ENCODE measurements at regions not wholly inside any gene's neighbourhood (a gene's known extent, or its start where the extent isn't known, plus 50 kb on each side); places are given as distances from the start of the nearest gene placed in this dataset.

GRCh38 chr18:77811503-77811902 is 561.9 kb downstream of the GALR1 start:
- TF ChIP-seq CTCF (IDR thresholded peaks at IDR 0.05): no peak

GRCh38 chr18:77815666-77816338 is 566.2 kb downstream of the GALR1 start:
- TF ChIP-seq CTCF (IDR thresholded peaks at IDR 0.05): no peak

GRCh38 chr18:77818328-77818727 is 568.7 kb downstream of the GALR1 start:
- TF ChIP-seq CTCF (IDR thresholded peaks at IDR 0.05): no peak

- no peak for TF ChIP-seq CTCF (IDR thresholded peaks at IDR 0.05)
Measured at GRCh38 chr18:77820472-77820871, 570.8 kb downstream of the GALR1 start.

GRCh38 chr18:77821892-77822291 is 572.2 kb downstream of the GALR1 start:
- TF ChIP-seq CTCF (IDR thresholded peaks at IDR 0.05): no peak

GRCh38 chr18:77822632-77823031 is 573.0 kb downstream of the GALR1 start:
- TF ChIP-seq CTCF (IDR thresholded peaks at IDR 0.05): no peak

GRCh38 chr18:77833807-77834206 is 584.2 kb downstream of the GALR1 start:
- no peak for TF ChIP-seq CTCF (IDR thresholded peaks at IDR 0.05)

GRCh38 chr18:77851802-77852201 is 602.2 kb downstream of the GALR1 start:
- TF ChIP-seq CTCF (IDR thresholded peaks at IDR 0.05): no peak

All from LNCAP (cell line).